Neural progenitor cell (in vitro differentiated cells): ENCODE measurements at regions not wholly inside any gene's neighbourhood (a gene's known extent, or its start where the extent isn't known, plus 50 kb on each side); places are given as distances from the start of the nearest gene placed in this dataset.

Experiments
- DNase-seq: peaks from one replicate; pipeline ENCODE4 v3.0.0-alpha.2; 2016; ENCODE audit warnings: low spot score
- H2AFZ ChIP-seq: fragments of 200-600 bp; sonication (generic); replicated peaks from 2 replicates; pipeline ENCODE4 v1.6.1; 2016; ENCODE audit warnings: antibody characterized with exemption
- H3F3A ChIP-seq: fragments of 200-600 bp; sonication (generic); 2 replicates; pipeline ENCODE4 v1.6.1; 2016; ENCODE audit warnings: antibody characterized with exemption, low read depth
- H3K27ac ChIP-seq: fragments of 200-600 bp; sonication (generic); 2 replicates; pipeline ENCODE4 v1.5.1; 2016; ENCODE audit warnings: mild to moderate bottlenecking
- H3K27me3 ChIP-seq: fragments of 200-600 bp; sonication (generic); 2 replicates; pipeline ENCODE4 v1.6.1; 2016; ENCODE audit warnings: mild to moderate bottlenecking, moderate library complexity
- H3K36me3 ChIP-seq: fragments of 200-600 bp; sonication (generic); 2 replicates; pipeline ENCODE4 v1.5.1; 2016
- H3K4me1 ChIP-seq: fragments of 200-600 bp; sonication (generic); 2 replicates; pipeline ENCODE4 v1.6.1; 2016; ENCODE audit warnings: mixed run types
- H3K4me2 ChIP-seq: fragments of 200-600 bp; sonication (generic); 2 replicates; pipeline ENCODE4 v1.6.1; 2016
- H3K4me3 ChIP-seq: fragments of 200-600 bp; sonication (generic); 2 replicates; pipeline ENCODE4 v1.5.1; 2016
- H3K79me2 ChIP-seq: fragments of 200-600 bp; sonication (generic); 2 replicates; pipeline ENCODE4 v1.6.1; 2016; ENCODE audit warnings: low read depth
- H3K9ac ChIP-seq: fragments of 200-600 bp; sonication (generic); 2 replicates; pipeline ENCODE4 v1.6.1; 2016
- H3K9me3 ChIP-seq: fragments of 200-600 bp; sonication (generic); 2 replicates; pipeline ENCODE4 v1.5.1; 2016; ENCODE audit warnings: low read depth
- H4K20me1 ChIP-seq: fragments of 200-600 bp; sonication (generic); 2 replicates; pipeline ENCODE4 v1.6.1; 2016; ENCODE audit warnings: low read depth
- H3K27ac Mint-ChIP-seq: 3 replicates; pipeline ENCODE4 v1.8.0; 2021; ENCODE audit warnings: mixed read lengths
- H3K27me3 Mint-ChIP-seq: 2 replicates; pipeline ENCODE4 v1.8.0; 2022; ENCODE audit warnings: low read depth, mild to moderate bottlenecking, inconsistent platforms, moderate library complexity, mixed read lengths; ENCODE audit not compliant: insufficient read depth
- H3K36me3 Mint-ChIP-seq: 3 replicates; pipeline ENCODE4 v1.8.0; 2021; ENCODE audit warnings: mixed read lengths
- H3K4me1 Mint-ChIP-seq: 3 replicates; pipeline ENCODE4 v1.8.0; 2021; ENCODE audit warnings: mixed read lengths
- H3K4me3 Mint-ChIP-seq: 3 replicates; pipeline ENCODE4 v1.8.0; 2021; ENCODE audit warnings: mild to moderate bottlenecking, moderate library complexity, mixed read lengths
- H3K9me3 Mint-ChIP-seq: 3 replicates; pipeline ENCODE4 v1.8.0; 2020; ENCODE audit warnings: mixed read lengths
- EZH2 ChIP-seq: fragments of 200-600 bp; sonication (generic); IDR thresholded peaks from 2 replicates; pipeline ENCODE4 v1.6.1; 2017; ENCODE audit warnings: antibody characterized with exemption, mild to moderate bottlenecking, moderate library complexity
- EZH2phosphoT487 ChIP-seq: fragments of 200-600 bp; sonication (generic); IDR thresholded peaks from 2 replicates; pipeline ENCODE4 v1.6.1; 2017; ENCODE audit warnings: antibody characterized with exemption
- TF ChIP-seq, protein P1 (sequence below): fragments of 200-600 bp; sonication (generic); IDR thresholded peaks from 2 replicates; pipeline ENCODE4 v1.5.1; 2017; ENCODE audit warnings: antibody characterized with exemption, mild to moderate bottlenecking

DNA sequence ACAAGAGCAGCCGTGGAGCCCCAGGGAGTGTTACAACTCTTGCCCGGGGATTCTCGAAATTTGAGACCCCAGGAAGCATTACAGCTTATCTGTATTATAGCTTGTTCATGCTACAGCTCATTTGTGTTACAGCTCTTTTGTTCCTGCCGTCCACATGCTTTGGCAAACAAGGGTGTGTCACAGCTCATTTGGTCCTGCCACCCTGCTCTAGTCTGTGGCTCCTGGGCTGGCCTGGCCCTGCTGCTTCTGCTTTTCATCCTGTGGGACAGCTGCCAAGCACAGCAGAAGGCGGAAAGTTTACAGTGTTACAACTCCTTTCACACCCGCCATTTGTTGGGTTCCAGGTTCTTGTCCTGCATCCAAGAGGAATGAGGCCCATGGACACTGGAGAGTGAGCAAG lies 685.0 kb downstream of the SLCO4C1 start:
- Histone ChIP-seq H3K4me2 (no peak overlapping the region), H3F3A (no peaks in the 10 kb centered on the region), H3K36me3 (no peaks in the 10 kb centered on the region), H3K27me3 (no peaks in the 10 kb centered on the region), H3K4me1 (no peaks in the 10 kb centered on the region), H2AFZ (no peak overlapping the region), H3K27ac (no peak overlapping the region), H3K79me2 (no peaks in the 10 kb centered on the region), H3K9ac (no peak overlapping the region), H4K20me1 (no peaks in the 10 kb centered on the region), H3K4me3 (no peak overlapping the region), H3K9me3 (no peaks in the 10 kb centered on the region)
- H3K27ac Mint-ChIP-seq: no peak overlapping the region
- no peaks in the 10 kb centered on the region for H3K9me3 Mint-ChIP-seq
- no peak for TF ChIP-seq EZH2phosphoT487
- TF ChIP-seq, protein P1, sequence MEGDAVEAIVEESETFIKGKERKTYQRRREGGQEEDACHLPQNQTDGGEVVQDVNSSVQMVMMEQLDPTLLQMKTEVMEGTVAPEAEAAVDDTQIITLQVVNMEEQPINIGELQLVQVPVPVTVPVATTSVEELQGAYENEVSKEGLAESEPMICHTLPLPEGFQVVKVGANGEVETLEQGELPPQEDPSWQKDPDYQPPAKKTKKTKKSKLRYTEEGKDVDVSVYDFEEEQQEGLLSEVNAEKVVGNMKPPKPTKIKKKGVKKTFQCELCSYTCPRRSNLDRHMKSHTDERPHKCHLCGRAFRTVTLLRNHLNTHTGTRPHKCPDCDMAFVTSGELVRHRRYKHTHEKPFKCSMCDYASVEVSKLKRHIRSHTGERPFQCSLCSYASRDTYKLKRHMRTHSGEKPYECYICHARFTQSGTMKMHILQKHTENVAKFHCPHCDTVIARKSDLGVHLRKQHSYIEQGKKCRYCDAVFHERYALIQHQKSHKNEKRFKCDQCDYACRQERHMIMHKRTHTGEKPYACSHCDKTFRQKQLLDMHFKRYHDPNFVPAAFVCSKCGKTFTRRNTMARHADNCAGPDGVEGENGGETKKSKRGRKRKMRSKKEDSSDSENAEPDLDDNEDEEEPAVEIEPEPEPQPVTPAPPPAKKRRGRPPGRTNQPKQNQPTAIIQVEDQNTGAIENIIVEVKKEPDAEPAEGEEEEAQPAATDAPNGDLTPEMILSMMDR: no peak
- TF ChIP-seq EZH2: no peak
- no peaks in the 10 kb centered on the region for H3K36me3 Mint-ChIP-seq
- DNase-seq: no peak
- peaks cover 15% of the 10 kb centered on the region for H3K4me1 Mint-ChIP-seq
- H3K27me3 Mint-ChIP-seq: peaks cover 4% of the 10 kb centered on the region
- H3K4me3 Mint-ChIP-seq: no peak overlapping the region

DNA sequence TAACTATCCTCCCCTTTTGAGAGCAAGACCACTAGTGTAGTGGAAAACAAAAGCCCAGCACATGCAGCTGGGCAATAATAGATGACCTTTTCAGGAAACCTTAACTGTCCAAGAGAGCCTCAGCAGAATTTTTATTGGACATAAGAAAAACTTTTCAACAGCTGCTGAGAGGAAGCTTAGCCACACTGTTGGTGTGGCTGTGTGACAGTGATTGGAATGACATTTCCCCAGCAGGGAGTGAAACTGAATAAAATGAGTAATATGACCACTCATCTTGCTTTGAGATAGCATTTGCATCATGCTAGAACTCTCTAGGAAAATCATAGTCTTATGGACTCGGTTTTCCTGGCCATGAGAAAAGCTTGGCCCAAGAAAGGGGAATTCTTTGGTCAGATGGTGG lies 687.8 kb downstream of the SLCO4C1 start:
- no peak overlapping the region for H3K4me3 Mint-ChIP-seq

DNA sequence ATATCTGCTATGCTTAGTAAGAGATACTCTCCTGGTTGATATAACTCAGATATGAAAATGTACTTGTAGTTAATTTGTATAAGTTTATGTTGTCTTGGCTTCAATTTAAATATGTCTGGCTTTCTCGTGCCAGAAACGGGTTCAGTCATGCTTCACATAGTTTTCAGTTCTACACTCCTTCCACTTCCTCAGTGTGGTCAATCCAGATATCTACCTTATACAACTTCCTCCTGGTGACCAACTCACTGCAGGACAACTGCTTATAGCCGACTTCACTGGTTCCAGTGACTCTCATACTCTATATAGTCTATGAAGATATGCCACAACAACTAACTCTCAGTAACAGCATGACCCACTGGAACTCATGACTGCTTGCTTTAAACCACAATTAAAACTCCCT lies 690.4 kb downstream of the SLCO4C1 start:
- Mint-ChIP-seq H3K4me3 (no peak overlapping the region), H3K27me3 (peaks cover 4% of the 10 kb centered on the region), H3K4me1 (peaks cover 15% of the 10 kb centered on the region), H3K27ac (no peak overlapping the region), H3K9me3 (no peaks in the 10 kb centered on the region), H3K36me3 (no peaks in the 10 kb centered on the region)
- Histone ChIP-seq H3K36me3 (no peaks in the 10 kb centered on the region), H3K4me1 (no peaks in the 10 kb centered on the region), H3K9me3 (no peaks in the 10 kb centered on the region), H3K4me2 (no peak overlapping the region), H2AFZ (no peak overlapping the region), H3K79me2 (no peaks in the 10 kb centered on the region), H3F3A (no peaks in the 10 kb centered on the region), H3K27me3 (no peaks in the 10 kb centered on the region), H3K9ac (no peak overlapping the region), H3K4me3 (no peak overlapping the region), H3K27ac (no peak overlapping the region), H4K20me1 (no peaks in the 10 kb centered on the region)
- TF ChIP-seq, protein P1: no peak
- TF ChIP-seq EZH2phosphoT487: no peak
- TF ChIP-seq EZH2: no peak
- no peak for DNase-seq

More for the DNA sequence above, 687.8 kb downstream of the SLCO4C1 start:
- TF ChIP-seq, protein P1: no peak
- TF ChIP-seq EZH2 (no peak), EZH2phosphoT487 (no peak)
- H3K4me1 ChIP-seq: no peaks in the 10 kb centered on the region
- H3K9me3 ChIP-seq: no peaks in the 10 kb centered on the region
- no peak overlapping the region for H3K4me2 ChIP-seq
- H3K27me3 Mint-ChIP-seq: peaks cover 4% of the 10 kb centered on the region
- no peaks in the 10 kb centered on the region for H3K36me3 ChIP-seq
- no peaks in the 10 kb centered on the region for H3K27me3 ChIP-seq
- H3K9ac ChIP-seq: no peak overlapping the region
- no peaks in the 10 kb centered on the region for H3K79me2 ChIP-seq
- H3K27ac ChIP-seq: no peak overlapping the region
- no peaks in the 10 kb centered on the region for H4K20me1 ChIP-seq
- no peaks in the 10 kb centered on the region for H3K9me3 Mint-ChIP-seq
- peaks cover 15% of the 10 kb centered on the region for H3K4me1 Mint-ChIP-seq
- H3F3A ChIP-seq: no peaks in the 10 kb centered on the region
- no peak overlapping the region for H2AFZ ChIP-seq
- no peak overlapping the region for H3K27ac Mint-ChIP-seq
- H3K36me3 Mint-ChIP-seq: no peaks in the 10 kb centered on the region
- DNase-seq: no peak
- H3K4me3 ChIP-seq: no peak overlapping the region

DNA sequence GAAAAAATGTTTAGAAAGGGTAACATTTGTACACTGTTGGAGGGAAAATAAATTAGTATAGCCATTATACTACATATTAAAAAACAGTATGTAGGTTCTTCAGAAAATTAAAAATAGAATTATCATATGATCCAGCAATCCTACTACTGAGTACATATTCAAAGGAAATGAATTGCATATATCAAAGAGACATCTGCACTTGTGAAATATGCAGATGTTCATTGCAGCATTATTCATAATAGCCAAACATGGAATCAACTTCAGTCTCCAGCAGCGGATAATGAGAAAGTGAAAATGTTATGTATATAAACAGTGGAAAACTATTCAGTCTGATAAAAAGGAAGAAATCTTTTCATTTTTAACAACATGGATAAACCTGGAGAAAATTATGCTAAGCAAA lies 695.5 kb downstream of the SLCO4C1 start:
- no peaks in the 10 kb centered on the region for H3K9me3 ChIP-seq
- H3K27ac ChIP-seq: no peak overlapping the region
- H3F3A ChIP-seq: no peaks in the 10 kb centered on the region
- H3K4me1 ChIP-seq: no peaks in the 10 kb centered on the region
- no peak for DNase-seq
- H2AFZ ChIP-seq: no peak overlapping the region
- H3K4me1 Mint-ChIP-seq: no peaks in the 10 kb centered on the region
- H3K27me3 ChIP-seq: no peaks in the 10 kb centered on the region
- H3K36me3 ChIP-seq: no peaks in the 10 kb centered on the region
- H3K4me3 ChIP-seq: no peak overlapping the region
- TF ChIP-seq EZH2: no peak
- no peak for TF ChIP-seq EZH2phosphoT487
- TF ChIP-seq, protein P1: no peak
- no peak overlapping the region for H3K4me2 ChIP-seq
- peaks cover 2% of the 10 kb centered on the region for H3K9me3 Mint-ChIP-seq
- H3K27me3 Mint-ChIP-seq: no peaks in the 10 kb centered on the region
- no peaks in the 10 kb centered on the region for H4K20me1 ChIP-seq
- no peaks in the 10 kb centered on the region for H3K79me2 ChIP-seq
- no peak overlapping the region for H3K4me3 Mint-ChIP-seq
- H3K36me3 Mint-ChIP-seq: no peaks in the 10 kb centered on the region
- H3K27ac Mint-ChIP-seq: no peak overlapping the region
- H3K9ac ChIP-seq: no peak overlapping the region
